ENCODE measurements at regions not wholly inside any gene's neighbourhood (a gene's known extent, or its start where the extent isn't known, plus 50 kb on each side); places are given as distances from the start of the nearest gene placed in this dataset.
A peak's percentile ranks its signal among the peaks of the same experiment; 100 is the strongest.

- peak; percentile 37 for DNase-seq (ENCODE audit: low spot score)
Observed at GRCh38 chr19:33866696-33867095, 70.0 kb downstream of the KCTD15 start.

- peak; percentile 41 for DNase-seq (ENCODE audit: low spot score)
Observed at GRCh38 chr19:33868076-33868735, 71.5 kb downstream of the KCTD15 start.

GRCh38 chr19:33868788-33869412 is 72.2 kb downstream of the KCTD15 start:
- DNase-seq (ENCODE audit: low spot score): peak; percentile 70

- peak; percentile 23 for DNase-seq (ENCODE audit: low spot score)
Observed at GRCh38 chr19:33870298-33870932, 73.7 kb downstream of the KCTD15 start.

- peak; percentile 6 for DNase-seq (ENCODE audit: low spot score)
Observed at GRCh38 chr19:33871605-33872004, 74.9 kb downstream of the KCTD15 start.

GRCh38 chr19:33872445-33873320 is 76.0 kb downstream of the KCTD15 start:
- peak; percentile 26 for DNase-seq (ENCODE audit: low spot score)

GRCh38 chr19:33875071-33875470 is 78.4 kb downstream of the KCTD15 start:
- peak; percentile 7 for DNase-seq (ENCODE audit: low spot score)

- DNase-seq (ENCODE audit: low spot score): peak; percentile 6
Observed at GRCh38 chr19:33876192-33876591, 79.5 kb downstream of the KCTD15 start.

- DNase-seq (ENCODE audit: low spot score): no peak
Observed at GRCh38 chr19:33878030-33878544, 81.4 kb downstream of the KCTD15 start.

GRCh38 chr19:33878910-33879810 is 82.5 kb downstream of the KCTD15 start:
- DNase-seq (ENCODE audit: low spot score): no peak

- DNase-seq (ENCODE audit: low spot score): no peak
Observed at GRCh38 chr19:33879818-33880575, 83.3 kb downstream of the KCTD15 start.

GRCh38 chr19:33883859-33884519 is 87.3 kb downstream of the KCTD15 start:
- no peak for DNase-seq (ENCODE audit: low spot score)

- DNase-seq (ENCODE audit: low spot score): no peak
Observed at GRCh38 chr19:33885236-33885635, 88.6 kb downstream of the KCTD15 start.

GRCh38 chr19:33887891-33888290 is 91.2 kb downstream of the KCTD15 start:
- DNase-seq (ENCODE audit: low spot score): no peak

- DNase-seq (ENCODE audit: low spot score): no peak
Observed at GRCh38 chr19:33888665-33889064, 92.0 kb downstream of the KCTD15 start.

- DNase-seq (ENCODE audit: low spot score): no peak
Observed at GRCh38 chr19:33890569-33890968, 93.9 kb downstream of the KCTD15 start.

- DNase-seq (ENCODE audit: low spot score): no peak
Observed at GRCh38 chr19:33891773-33892172, 95.1 kb downstream of the KCTD15 start.

- no peak for DNase-seq (ENCODE audit: low spot score)
Observed at GRCh38 chr19:33894787-33895186, 98.1 kb downstream of the KCTD15 start.

GRCh38 chr19:33895366-33895765 is 98.7 kb downstream of the KCTD15 start:
- no peak for DNase-seq (ENCODE audit: low spot score)

All from ureter (tissue), 1 donor.